ENCODE measurements at regions not wholly inside any gene's neighbourhood (a gene's known extent, or its start where the extent isn't known, plus 50 kb on each side); places are given as distances from the start of the nearest gene placed in this dataset.

DNA sequence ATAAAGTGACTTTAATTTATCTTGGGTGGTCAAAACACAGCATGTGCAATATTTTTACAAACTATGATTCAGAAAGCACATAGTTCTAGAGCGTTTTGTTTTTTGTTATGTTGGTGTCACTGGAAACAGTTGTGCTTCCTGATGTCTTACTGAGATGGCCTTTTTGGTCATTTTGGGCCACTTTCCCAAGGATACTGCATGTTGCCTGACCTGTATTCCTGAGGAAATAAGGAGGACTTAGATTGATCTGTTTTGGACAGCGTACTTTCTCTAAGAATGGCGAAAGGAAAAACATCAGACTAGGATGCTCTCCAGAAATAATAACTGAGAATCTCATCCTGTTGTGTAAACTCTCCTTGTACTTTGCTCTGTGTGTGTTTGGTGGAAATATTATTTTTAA lies 451.2 kb downstream of the USP25 start:
- Histone ChIP-seq H3K4me3 (ENCODE audit: low read length) (no peak overlapping the region), H3K27me3 (ENCODE audit: control insufficient read depth, insufficient read depth, low read length) (no peaks in the 10 kb centered on the region), H3K4me1 (ENCODE audit: control insufficient read depth, low read depth, low read length) (peaks cover 18% of the 10 kb centered on the region), H3K9me3 (ENCODE audit: control insufficient read depth, low read depth, low read length) (no peaks in the 10 kb centered on the region), H3K36me3 (ENCODE audit: control insufficient read depth, low read depth, low read length) (no peaks in the 10 kb centered on the region), H3K27ac (ENCODE audit: low read length) (no peak overlapping the region), H3K9ac (ENCODE audit: low read length) (no peak overlapping the region)

DNA sequence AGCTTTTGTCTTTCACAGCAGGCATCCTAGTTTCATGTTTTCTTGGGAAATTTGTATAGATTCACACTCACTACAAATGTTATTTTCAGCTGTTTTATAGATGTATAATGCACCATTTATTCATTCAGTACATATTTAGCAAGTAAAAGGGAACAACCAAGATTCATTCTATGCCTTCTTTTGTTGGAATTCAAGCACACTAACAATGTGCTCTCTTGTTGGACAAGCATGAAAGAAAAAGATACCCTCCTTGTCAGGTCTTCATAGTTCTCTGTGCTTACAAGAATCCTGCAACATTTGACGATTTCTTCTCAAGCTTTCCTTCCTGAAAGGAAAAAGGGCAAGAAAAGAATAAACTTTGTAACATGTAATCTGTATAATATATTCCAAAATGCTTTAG lies 456.0 kb downstream of the USP25 start:
- Histone ChIP-seq H3K4me3 (ENCODE audit: low read length) (no peak overlapping the region), H3K9ac (ENCODE audit: low read length) (no peak overlapping the region), H3K27me3 (ENCODE audit: control insufficient read depth, insufficient read depth, low read length) (no peaks in the 10 kb centered on the region), H3K9me3 (ENCODE audit: control insufficient read depth, low read depth, low read length) (no peaks in the 10 kb centered on the region), H3K36me3 (ENCODE audit: control insufficient read depth, low read depth, low read length) (no peaks in the 10 kb centered on the region), H3K27ac (ENCODE audit: low read length) (no peak overlapping the region), H3K4me1 (ENCODE audit: control insufficient read depth, low read depth, low read length) (peaks cover 10% of the 10 kb centered on the region)

DNA sequence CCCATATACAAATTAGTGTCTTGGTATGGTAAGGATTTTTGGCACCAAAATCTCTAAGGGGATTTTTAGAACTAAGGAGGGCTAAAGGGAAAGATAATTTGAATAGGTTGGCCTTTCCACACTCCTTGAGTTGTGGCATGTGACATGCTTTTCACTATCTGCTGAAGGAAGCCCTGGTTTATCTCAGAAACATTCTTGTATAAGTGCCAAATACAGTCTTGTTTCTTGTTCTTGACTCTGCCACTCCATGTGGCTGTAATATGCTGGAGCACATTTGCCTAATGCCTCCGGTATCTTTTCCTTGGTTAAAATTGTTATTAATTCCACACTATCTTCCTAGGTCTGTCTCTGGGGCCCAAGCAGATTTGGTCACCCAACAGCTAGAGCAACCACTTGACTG lies 457.0 kb downstream of the USP25 start:
- no peak overlapping the region for H3K9ac ChIP-seq (ENCODE audit: low read length)

DNA sequence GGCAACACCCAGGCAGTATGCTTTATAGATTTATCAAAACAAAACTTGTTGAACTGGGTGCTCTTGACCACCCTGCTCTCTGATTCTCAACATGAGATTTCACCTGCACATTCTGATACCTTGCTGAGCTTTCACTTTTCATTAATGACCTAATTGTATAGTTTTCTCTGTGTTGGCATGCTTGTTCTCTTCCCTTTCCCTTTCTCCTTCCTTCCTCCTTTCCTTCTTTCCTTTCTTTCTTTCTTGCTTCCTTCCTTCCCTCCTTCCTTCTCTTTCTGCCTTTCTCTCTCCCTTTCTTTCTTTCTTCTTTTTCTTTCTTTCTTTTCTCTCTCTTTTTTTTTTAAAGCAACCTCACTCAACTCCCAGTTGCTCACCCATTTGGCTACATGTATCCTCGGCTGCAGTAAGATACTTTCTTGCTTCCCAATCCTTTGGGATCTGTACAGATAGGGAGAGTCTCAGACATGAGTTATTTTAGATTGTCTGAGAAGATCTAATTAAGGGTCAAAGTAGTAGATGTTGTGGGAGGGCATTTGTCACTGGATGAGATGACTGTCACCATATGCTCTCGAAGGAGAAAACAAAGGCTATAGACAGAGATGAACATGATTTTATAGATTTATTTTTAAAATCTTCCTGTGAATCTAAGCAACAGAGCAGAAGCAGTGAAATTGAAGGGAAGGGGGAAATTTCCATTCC lies 458.0 kb downstream of the USP25 start:
- Histone ChIP-seq H3K36me3 (ENCODE audit: control insufficient read depth, low read depth, low read length) (no peaks in the 10 kb centered on the region), H3K4me1 (ENCODE audit: control insufficient read depth, low read depth, low read length) (peaks cover 6% of the 10 kb centered on the region), H3K9me3 (ENCODE audit: control insufficient read depth, low read depth, low read length) (no peaks in the 10 kb centered on the region), H3K4me3 (ENCODE audit: low read length) (no peak overlapping the region), H3K27me3 (ENCODE audit: control insufficient read depth, insufficient read depth, low read length) (no peaks in the 10 kb centered on the region), H3K27ac (ENCODE audit: low read length) (no peak overlapping the region), H3K9ac (ENCODE audit: low read length) (no peak overlapping the region)

More for the DNA sequence above, 457.0 kb downstream of the USP25 start:
- Histone ChIP-seq H3K36me3 (ENCODE audit: control insufficient read depth, low read depth, low read length) (no peaks in the 10 kb centered on the region), H3K4me3 (ENCODE audit: low read length) (no peak overlapping the region), H3K4me1 (ENCODE audit: control insufficient read depth, low read depth, low read length) (peaks cover 6% of the 10 kb centered on the region), H3K27me3 (ENCODE audit: control insufficient read depth, insufficient read depth, low read length) (no peaks in the 10 kb centered on the region), H3K9me3 (ENCODE audit: control insufficient read depth, low read depth, low read length) (no peaks in the 10 kb centered on the region), H3K27ac (ENCODE audit: low read length) (no peak overlapping the region)

DNA sequence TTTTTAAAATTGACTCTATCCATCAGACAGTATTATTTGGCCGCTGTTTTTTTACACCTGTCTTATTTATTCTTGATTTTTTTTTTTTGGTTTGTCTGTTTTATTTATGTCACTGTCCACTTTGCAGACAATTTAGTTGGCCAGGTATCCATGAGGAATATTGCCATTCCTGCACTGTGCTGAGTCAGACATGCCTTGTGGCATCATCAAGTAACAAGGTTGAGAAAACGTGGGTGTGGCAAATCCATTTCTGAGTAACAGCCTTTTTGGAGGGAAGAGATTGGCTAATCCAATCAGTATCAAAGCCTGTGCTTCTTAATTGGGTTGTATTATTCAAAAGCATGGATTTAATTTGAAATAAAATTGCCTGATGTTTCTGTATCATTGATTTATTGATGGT lies 463.1 kb downstream of the USP25 start:
- Histone ChIP-seq H3K4me1 (ENCODE audit: control insufficient read depth, low read depth, low read length) (peaks cover 6% of the 10 kb centered on the region), H3K4me3 (ENCODE audit: low read length) (no peak overlapping the region), H3K9me3 (ENCODE audit: control insufficient read depth, low read depth, low read length) (no peaks in the 10 kb centered on the region), H3K27me3 (ENCODE audit: control insufficient read depth, insufficient read depth, low read length) (no peaks in the 10 kb centered on the region), H3K9ac (ENCODE audit: low read length) (no peak overlapping the region), H3K36me3 (ENCODE audit: control insufficient read depth, low read depth, low read length) (no peaks in the 10 kb centered on the region), H3K27ac (ENCODE audit: low read length) (no peak overlapping the region)

DNA sequence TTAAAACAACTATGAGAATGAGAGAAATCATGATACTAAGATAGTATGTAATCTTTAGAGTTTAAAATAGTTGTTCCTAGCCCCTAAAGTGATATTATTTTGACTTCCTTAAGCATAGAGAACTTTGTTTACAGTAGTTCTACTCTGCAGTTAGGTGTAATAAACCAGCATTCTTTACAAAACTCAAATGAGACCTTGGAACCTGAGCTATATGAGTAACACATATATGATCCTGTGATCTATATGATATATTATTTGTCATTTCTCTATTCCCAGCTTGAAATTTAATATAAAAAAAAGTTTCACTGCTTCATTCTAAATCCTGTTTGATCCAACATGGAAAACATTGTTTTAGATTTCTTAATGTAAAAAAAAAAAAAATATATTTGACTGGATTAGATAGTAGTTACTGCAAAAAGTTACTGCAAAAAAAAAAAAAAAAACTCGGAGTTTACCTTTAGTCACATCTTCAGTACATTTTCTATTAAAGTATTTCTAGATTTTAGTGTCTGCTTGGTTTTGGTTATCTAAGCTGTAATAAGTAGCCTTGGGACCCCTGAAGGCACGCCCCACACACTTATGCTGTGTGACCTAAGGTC lies 463.8 kb downstream of the USP25 start:
- Histone ChIP-seq H3K36me3 (ENCODE audit: control insufficient read depth, low read depth, low read length) (no peaks in the 10 kb centered on the region), H3K4me3 (ENCODE audit: low read length) (no peak overlapping the region), H3K4me1 (ENCODE audit: control insufficient read depth, low read depth, low read length) (peaks cover 6% of the 10 kb centered on the region), H3K9me3 (ENCODE audit: control insufficient read depth, low read depth, low read length) (no peaks in the 10 kb centered on the region), H3K9ac (ENCODE audit: low read length) (no peak overlapping the region), H3K27ac (ENCODE audit: low read length) (no peak overlapping the region), H3K27me3 (ENCODE audit: control insufficient read depth, insufficient read depth, low read length) (no peaks in the 10 kb centered on the region)

DNA sequence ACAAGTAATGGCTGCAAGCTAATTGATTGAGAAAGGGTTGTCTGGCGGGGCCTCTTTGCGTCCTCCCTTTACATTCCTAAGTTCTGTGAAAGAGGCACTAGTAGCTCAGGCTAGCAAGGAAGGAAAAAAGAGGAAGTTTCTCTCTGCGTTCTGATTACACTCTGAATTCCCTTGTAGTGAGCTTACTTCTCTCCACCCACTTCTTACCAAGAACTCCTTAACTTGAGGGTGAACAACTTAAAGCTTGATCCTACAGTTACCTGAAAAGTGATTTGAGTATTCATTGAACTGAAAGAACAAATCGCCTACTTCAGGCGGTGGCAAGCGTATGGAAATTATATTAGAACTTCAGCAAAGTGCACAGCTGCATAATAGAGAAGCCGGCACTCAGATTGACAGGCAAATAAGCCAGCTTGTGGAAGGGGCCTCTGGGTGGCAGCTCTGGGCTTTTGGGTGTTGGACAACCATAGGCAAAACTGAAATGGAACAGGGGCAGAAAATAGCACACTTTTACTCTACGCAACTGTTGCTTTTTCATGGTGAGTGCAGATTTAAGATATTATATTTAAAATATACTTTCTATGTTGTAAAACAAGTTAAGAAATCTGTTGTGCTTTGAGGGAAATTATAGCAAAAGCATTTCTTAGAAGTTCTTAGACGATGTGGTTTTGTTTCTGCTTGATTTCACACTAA lies 464.5 kb downstream of the USP25 start:
- Histone ChIP-seq H3K36me3 (ENCODE audit: control insufficient read depth, low read depth, low read length) (no peaks in the 10 kb centered on the region), H3K4me3 (ENCODE audit: low read length) (peak overlapping the region; percentile 22), H3K4me1 (ENCODE audit: control insufficient read depth, low read depth, low read length) (peaks cover 6% of the 10 kb centered on the region), H3K27me3 (ENCODE audit: control insufficient read depth, insufficient read depth, low read length) (no peaks in the 10 kb centered on the region), H3K27ac (ENCODE audit: low read length) (no peak overlapping the region), H3K9me3 (ENCODE audit: control insufficient read depth, low read depth, low read length) (no peaks in the 10 kb centered on the region), H3K9ac (ENCODE audit: low read length) (peak overlapping the region; percentile 10)

DNA sequence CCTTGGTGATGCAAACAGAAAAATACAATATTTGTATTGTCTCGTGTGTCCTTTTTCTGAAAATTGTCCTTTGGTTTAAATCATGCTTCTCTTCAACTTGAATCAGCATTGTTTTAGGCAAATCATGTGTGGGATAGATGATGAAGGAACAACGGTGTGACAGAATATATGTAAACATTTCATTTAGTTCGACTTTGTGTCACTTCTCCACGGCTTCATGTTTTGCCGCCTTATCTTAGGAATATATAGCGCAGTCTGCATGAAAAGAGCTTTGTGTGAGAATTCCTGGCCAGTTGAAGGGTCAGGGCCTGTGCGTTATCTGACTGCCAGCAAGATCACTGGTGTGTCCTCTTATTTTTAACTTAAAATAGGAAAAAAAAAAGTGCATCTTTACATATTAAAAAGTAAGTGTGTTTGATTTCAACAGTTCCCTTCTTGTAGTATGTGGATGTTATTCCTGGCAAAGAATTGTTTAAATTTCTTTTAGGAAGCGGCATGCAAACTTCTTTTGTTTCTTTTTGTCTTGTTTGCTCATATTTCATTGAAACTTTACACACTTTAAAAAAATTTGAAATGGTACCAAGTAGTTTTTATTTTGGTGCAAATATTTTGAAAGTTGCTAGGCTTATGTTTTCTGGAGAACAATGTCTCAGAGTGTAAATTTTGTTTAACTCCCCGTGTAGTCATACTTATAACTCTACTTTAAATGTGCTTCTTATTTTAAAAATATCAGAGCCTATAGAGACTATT lies 465.2 kb downstream of the USP25 start:
- Histone ChIP-seq H3K27ac (ENCODE audit: low read length) (no peak overlapping the region), H3K27me3 (ENCODE audit: control insufficient read depth, insufficient read depth, low read length) (no peaks in the 10 kb centered on the region), H3K4me1 (ENCODE audit: control insufficient read depth, low read depth, low read length) (peaks cover 6% of the 10 kb centered on the region), H3K9ac (ENCODE audit: low read length) (peak overlapping the region; percentile 10), H3K4me3 (ENCODE audit: low read length) (peak overlapping the region; percentile 15), H3K9me3 (ENCODE audit: control insufficient read depth, low read depth, low read length) (no peaks in the 10 kb centered on the region), H3K36me3 (ENCODE audit: control insufficient read depth, low read depth, low read length) (no peaks in the 10 kb centered on the region)

DNA sequence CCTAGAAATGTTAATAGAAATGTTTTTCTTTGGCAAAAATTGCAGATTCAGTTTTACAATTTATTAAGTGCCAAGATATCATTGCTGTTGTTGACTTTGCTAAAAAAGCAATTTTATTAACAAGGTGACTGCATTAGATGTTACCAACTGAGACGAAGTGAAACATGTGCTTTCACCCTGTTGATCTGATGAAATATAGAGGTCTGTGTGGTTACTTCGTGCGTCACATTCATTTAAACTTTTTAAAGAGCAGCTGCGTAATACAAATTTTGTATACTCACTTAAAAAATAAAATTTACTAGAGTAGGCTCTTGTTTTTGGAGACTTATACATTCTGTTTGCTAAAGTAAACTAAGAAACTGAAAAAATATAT lies 465.7 kb downstream of the USP25 start:
- Histone ChIP-seq H3K9me3 (ENCODE audit: control insufficient read depth, low read depth, low read length) (no peaks in the 10 kb centered on the region), H3K4me3 (ENCODE audit: low read length) (no peak overlapping the region), H3K27ac (ENCODE audit: low read length) (no peak overlapping the region), H3K4me1 (ENCODE audit: control insufficient read depth, low read depth, low read length) (peaks cover 6% of the 10 kb centered on the region), H3K36me3 (ENCODE audit: control insufficient read depth, low read depth, low read length) (no peaks in the 10 kb centered on the region), H3K27me3 (ENCODE audit: control insufficient read depth, insufficient read depth, low read length) (no peaks in the 10 kb centered on the region), H3K9ac (ENCODE audit: low read length) (no peak overlapping the region)

DNA sequence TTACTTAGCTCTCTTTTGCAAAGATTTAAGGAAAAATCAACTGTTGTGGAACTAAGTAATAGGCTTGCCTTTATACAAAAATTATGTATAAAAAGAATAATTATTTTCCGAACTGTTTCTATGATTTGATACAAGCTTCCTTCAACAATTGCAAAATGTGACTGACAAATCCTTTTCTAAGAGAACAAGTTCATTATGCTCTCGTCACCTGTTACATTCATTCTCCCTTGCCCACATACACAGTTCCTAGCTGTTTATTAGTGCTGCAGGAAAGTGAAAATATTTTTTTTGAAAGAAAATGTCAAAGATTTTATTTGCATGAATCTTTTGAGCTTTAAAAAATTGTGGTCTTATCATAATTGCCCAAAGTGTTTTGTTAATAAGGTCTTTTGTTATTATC lies 466.2 kb downstream of the USP25 start:
- H3K4me1 ChIP-seq (ENCODE audit: control insufficient read depth, low read depth, low read length), result peaks cover 6% of the 10 kb centered on the region
- no peak overlapping the region for H3K27ac ChIP-seq (ENCODE audit: low read length)
- H3K9me3 ChIP-seq (ENCODE audit: control insufficient read depth, low read depth, low read length), result no peaks in the 10 kb centered on the region
- no peaks in the 10 kb centered on the region for H3K36me3 ChIP-seq (ENCODE audit: control insufficient read depth, low read depth, low read length)
- H3K9ac ChIP-seq (ENCODE audit: low read length), result peak overlapping the region; percentile 13
- no peaks in the 10 kb centered on the region for H3K27me3 ChIP-seq (ENCODE audit: control insufficient read depth, insufficient read depth, low read length)
- H3K4me3 ChIP-seq (ENCODE audit: low read length), result no peak overlapping the region

DNA sequence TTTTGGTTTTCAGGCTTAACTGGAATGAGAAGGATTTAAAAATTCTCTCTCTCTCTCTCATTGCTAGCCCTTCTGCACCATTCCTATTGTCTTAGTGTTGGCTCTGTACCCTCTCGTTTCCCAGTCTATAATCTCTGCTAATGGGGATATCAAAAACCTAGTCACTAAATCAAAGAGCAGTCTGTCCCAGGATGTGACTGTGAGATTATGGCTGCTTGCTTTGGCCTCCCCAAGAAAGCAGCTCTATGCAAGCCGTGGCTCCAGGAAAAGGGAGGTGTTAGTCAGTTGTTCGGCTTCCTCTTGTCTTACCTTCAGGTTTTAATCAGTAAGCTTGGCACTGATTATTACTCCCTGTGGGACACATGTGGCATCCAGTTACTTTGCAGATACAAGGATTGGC lies 468.8 kb downstream of the USP25 start:
- Histone ChIP-seq H3K9me3 (ENCODE audit: control insufficient read depth, low read depth, low read length) (no peaks in the 10 kb centered on the region), H3K4me3 (ENCODE audit: low read length) (no peak overlapping the region), H3K27me3 (ENCODE audit: control insufficient read depth, insufficient read depth, low read length) (no peaks in the 10 kb centered on the region), H3K36me3 (ENCODE audit: control insufficient read depth, low read depth, low read length) (no peaks in the 10 kb centered on the region), H3K4me1 (ENCODE audit: control insufficient read depth, low read depth, low read length) (peaks cover 3% of the 10 kb centered on the region), H3K9ac (ENCODE audit: low read length) (no peak overlapping the region), H3K27ac (ENCODE audit: low read length) (no peak overlapping the region)

All from iPS-18a (cell line).